CD4-positive, alpha-beta T cell treated with Interleukin-2 at 100 ng/mL for 4 hours (primary cell): ENCODE measurements at regions not wholly inside any gene's neighbourhood (a gene's known extent, or its start where the extent isn't known, plus 50 kb on each side); places are given as distances from the start of the nearest gene placed in this dataset.
"Not testable (repeated sequence)": the region's sequence is repeated elsewhere in the genome, so short reads cannot be mapped to it uniquely, and the experiment has no call there.

Experiments used
- DNase-seq: peaks from one replicate; pipeline ENCODE4 v3.0.0-alpha.2; 2020; ENCODE audit warnings: low spot score

DNA sequence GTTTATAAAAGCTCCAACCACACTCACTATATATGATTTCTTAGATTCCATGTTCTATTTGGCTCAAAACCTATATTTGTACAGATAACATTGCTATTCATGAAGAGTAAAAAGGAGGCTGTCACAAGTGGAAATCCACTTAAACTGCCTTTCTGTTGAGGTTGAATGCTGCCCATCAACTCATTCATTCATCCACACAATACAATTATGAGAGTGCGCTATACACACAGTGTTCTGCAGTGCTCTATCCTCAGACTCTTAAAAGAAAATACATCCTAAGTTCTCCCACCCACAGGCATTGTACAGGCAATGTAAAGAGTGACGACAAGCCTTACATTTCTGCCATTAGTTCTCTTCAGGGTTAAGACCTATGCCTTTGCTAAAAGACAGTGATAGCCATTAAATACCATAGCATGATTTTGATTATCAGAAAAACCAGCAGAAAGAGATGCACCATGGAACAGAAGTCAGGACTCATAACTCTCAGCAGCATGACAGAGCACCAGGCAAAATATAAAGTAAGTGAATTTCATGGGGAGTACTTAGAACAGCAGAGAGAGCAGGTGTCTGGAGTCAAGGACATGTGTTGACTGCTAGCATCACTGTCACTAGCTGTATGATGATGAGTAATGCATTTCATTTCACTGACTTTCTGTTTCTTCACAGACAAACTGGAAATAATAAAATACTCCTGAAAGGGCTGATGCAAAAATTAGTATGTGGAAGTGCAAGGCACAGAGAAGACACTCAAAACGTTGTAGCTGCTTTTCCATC is 218.0 kb downstream of the RBM26 start:
- no peak for DNase-seq

DNA sequence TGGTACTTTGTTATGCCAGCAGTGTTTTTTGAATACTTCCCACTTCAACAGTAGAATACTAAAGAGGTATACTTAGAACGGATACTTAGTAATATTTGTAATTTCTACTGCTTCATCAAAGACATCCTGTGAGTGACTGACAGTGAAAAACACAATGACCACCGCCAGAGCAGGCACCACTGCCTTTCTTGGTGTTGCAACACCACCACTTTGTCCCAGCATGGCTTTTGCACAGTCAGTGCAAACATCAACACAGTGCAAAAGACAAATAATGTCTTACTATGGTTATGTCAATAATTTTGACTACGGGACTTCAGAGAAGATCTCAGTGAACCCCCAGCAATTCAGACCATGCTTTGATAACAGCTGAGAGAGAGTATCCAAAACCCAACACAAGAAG is 220.5 kb downstream of the RBM26 start:
- no peak for DNase-seq

DNA sequence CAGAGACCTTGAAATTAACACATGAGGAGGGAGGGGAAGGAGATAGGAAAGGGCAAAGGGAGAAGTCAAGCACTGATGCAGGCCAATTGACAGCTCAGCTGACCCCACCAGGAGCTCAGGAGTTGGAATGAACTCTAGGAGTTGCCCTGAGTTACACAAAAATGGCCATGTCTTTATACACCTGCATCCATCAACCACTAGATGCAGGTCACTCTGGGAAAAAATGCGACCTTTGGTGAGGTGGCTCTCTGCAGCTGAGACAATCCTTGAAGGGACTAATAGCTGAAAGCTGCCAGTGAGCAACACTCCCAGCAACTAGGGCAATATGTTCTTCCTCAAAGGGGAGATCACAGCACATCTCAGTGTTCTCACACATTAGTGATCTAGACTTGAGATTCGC is 222.8 kb downstream of the RBM26 start:
- no peak for DNase-seq

DNA sequence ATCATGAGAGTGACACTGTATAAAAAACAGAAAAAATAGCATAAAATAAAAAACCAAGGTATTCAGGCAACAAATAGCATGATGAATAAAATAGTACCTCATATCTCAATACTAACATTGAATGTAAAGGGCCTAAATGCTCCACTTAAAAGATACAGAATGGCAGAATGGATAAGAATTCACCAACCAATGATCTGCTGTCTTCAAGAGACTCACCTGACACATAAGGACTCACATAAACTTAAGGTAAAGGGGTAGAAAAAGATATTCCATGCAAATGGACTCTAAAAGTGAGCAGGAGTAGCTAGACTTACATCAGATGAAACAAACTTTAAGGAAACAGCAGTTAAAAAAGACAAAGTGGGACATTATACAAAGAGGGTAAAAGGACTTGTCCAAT is 232.4 kb downstream of the RBM26 start:
- not testable (repeated sequence) for DNase-seq

DNA sequence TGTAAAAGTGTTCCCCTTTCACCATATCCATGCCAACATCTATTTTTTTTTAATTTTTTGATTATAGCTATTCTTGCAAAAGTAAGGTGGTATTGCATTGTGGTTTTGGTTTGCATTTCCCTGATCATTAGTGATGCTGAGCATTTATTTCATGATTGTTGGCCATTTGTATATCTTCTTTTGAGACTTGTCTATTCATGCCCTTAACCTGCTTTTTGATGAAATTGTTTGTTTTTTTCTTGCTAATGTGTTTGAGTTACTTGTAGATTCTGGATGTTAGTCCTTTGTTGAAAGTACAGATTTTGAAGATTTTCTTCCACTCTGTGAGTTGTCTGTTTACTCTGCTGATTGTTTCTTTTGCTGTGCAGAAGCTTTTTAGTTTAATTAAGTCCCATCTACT is 233.1 kb downstream of the RBM26 start:
- DNase-seq, result not testable (repeated sequence)

DNA sequence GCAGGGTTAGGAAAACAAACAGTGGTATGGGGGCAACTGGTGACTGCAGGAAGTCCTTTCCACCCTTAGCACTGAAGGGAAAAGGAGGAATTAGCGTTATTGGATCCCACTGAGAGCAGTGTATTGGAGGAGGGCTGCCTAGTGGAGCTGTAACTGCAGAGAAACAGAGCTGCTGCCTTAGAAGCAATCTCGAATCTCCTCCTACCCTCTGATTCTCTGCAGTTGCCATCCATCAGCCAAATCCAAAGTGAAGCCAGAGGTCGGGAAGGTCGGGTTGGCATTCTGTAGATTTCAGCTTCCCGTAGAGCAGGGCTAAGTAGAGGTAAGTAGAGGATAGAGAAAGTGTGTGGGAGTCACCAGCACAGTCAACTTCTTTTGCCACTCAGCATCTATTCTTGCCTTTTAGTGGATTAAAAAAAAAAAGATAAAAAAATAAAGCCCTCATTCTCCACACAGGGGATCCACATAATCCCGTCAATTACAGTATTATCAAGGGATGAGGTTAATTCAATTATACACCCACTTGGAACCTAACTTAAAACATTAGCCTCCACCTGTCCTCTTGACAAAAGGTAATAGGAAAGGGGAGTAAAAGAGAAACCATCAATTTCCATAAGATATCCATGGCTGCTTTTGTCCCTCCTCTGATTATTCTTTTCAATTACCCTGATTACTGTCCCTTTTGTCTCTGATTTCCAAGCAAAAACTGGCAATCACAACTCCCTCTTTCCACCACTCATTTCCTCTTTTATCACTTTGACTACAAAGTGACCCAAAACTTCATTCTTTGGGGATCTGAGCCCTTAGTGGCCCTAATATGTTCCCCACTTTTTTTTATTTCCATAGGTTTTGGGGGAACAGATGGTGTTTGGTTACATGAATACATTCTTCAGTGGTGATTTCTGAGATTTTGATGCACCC is 234.7 kb downstream of the RBM26 start:
- no peak for DNase-seq

DNA sequence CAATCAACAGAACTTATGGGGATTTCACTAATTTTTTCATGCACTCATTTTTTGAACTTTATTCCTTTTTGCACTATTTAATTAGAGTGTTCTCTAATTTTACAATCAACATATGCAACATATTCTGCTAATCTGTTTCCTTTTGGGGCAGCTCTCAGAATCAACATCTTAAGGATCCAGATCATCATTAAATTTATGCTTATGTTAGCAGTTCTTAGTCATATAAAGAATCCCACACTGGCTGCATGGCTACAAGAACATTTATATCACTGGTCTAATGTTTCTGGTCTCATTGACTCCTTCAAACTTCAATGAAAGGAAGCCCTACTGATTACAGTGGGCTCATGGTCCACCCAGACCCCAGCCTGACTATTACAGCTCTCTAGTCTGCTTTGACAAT is 245.2 kb downstream of the RBM26 start:
- no peak for DNase-seq

DNA sequence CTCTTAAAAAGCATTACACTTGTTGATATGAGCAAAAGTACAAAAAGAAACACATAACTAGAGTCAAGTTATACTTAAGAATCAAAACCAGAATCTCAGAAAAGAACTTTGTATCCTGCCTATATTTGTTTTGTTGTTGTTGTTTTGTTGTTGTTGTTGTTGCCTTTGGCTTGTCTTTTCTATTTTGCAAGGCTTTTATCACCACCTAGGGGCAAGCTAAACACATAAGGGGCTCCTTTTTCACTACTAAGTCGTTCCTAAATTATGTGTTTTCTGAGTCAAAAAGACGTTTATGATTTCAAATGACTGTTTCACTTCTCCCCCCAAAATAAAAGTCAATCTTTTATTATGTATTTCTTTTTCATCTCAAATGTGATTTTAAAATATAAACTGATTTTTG is 250.2 kb downstream of the RBM26 start:
- no peak for DNase-seq

DNA sequence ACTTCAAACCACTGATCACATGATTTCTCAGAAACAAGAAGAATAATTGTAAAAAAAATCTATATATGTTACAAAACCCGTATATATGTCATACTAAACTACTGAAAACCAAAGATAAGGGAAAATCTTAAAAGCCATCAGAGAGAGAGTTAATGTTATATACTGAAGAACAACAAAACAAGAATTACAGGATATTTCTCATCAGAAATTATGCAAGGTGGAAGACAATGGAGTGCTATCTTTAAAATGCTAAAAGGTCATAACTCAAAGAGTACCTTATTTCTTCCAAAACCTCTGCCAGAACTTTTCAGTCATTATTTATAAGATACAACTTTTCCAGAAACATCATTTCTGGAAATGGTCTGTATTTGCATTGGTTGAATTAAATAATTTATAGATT is 256.8 kb downstream of the RBM26 start:
- DNase-seq, result no peak

DNA sequence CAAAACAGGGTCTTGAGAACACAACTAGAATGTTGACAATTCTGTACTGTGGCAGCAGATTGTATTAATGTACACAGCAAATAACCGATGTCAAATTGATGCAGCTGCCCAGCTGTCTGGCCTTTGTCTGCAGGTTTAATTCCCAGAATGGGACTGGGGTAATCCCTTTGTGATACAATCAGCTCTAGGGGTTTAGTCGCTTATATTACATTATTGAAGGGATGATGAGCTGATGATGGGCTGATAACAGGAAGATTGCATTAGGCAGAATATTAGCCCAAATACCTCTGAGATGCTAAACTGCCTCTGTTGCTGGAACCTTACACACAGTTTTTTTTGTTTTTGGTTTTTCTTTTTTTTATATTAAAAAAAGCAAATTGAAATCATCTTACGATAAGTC is 265.0 kb downstream of the RBM26 start:
- DNase-seq, result no peak

DNA sequence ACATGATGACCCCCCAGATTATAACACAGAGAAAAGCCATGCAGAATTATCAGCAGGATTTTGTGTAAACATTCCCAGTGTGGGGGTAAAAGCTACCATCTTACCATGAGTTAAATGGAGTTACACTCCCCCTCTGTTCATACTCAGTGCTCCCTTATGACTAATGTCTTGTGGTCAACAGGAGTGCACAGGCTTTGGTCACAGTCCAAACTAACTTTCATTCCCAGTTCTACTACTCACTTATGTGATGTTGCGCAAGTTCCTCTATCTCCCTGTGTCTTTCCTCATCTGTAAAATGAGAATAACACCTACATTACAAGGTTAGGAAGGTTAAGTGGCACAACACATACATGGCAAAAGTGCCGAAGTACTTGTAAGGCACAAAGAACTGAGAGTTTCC is 277.9 kb downstream of the RBM26 start:
- no peak for DNase-seq

DNA sequence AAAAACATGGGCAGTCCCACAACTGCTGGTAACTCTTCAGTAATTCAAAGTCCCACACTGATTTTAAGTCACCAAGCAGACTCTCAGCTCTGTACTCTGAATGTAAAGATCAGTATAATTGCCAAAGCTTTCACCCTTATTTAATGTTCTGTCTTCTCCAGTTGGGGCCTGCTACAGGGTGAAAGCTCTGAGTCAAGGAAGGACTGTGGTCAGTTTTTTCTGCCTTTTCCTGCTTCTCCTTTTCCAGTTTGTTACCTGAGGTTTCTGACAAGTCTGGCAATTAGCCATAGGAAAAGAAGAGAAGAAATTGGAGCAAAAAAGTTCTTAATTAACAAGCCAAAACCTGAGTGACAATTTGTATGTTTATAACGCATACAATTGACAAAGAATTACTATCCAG is 279.3 kb downstream of the RBM26 start:
- no peak for DNase-seq

DNA sequence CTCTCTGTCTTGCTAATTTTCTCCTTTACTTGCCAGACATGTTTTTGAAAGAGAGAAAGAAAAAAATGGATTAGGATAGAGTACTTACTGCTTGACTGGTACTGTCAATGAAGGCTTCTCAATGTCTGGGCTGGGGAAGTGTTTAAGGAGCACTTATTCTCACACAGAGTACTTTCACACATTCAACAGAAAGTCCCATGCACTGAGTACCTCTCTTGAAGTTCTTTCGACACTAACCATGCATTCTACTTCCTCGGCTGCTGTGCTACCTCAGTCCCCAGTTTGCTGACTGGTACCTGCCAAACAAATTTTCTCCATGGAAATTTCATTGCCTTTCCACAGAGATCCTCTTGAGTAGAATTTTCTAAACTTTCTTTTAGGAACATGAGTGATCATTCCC is 281.9 kb downstream of the RBM26 start:
- DNase-seq, result no peak

DNA sequence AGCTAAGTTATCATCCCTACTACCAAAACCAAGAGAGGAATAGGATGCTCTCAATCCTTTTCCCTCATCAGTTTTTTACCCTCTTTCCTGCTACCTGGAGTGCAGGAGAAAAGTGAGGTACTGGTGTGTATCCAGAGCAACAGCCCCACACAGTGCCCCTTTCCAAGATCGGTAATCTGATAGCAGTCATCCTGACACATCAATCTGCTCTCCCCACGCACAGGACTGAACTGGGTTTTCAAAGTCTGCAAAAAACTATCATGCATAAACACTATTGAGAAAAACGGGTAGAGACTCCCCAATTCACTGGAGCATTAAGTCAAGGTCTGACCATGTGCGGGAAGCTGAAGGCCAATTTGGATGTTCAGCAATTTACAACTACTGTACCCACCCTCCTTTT is 284.8 kb downstream of the RBM26 start:
- DNase-seq, result no peak

DNA sequence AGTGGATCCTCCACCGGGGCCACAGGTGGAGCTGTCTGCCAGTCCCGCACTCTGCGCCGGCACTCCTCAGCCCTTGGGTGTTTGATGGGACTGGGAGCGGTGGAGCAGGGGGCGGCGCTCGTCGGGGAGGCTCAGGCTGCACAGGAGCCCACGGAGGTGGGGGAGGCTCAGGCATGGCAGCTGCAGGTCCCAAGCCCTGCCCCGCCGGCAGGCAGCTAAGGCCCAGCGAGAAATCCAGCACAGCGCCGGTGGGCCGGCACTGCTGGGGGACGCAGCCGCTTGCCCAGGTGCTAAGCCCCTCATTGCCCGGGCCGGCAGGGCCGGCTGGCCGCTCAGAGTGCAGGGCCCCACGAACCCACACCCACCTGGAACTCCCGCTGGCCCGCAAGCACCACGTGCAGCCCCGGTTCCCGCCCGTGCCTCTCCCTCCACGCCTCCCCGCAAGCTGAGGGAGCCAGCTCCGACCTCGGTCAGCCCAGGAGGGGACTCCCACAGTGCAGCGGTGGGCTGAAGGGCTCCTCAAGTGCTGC is 286.4 kb downstream of the RBM26 start:
- DNase-seq, result no peak

DNA sequence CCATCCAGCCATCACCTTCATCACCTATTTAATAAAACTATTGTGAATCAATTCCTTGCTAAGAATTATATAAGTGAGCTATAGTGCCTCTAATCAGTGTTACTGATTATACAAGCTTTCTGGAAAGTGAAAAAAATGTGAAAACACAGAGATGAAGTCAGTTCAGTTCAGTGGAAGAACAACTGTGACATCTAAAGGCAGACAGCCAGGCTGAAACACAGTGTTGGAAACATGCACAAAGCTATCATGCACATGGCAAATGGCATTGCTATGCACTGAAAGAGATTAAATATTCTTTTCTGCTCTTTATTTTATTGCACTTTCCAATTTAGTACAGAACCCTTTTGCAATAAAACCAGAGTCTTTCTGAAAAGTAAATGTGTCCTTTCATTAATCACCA is 294.0 kb downstream of the RBM26 start:
- no peak for DNase-seq

DNA sequence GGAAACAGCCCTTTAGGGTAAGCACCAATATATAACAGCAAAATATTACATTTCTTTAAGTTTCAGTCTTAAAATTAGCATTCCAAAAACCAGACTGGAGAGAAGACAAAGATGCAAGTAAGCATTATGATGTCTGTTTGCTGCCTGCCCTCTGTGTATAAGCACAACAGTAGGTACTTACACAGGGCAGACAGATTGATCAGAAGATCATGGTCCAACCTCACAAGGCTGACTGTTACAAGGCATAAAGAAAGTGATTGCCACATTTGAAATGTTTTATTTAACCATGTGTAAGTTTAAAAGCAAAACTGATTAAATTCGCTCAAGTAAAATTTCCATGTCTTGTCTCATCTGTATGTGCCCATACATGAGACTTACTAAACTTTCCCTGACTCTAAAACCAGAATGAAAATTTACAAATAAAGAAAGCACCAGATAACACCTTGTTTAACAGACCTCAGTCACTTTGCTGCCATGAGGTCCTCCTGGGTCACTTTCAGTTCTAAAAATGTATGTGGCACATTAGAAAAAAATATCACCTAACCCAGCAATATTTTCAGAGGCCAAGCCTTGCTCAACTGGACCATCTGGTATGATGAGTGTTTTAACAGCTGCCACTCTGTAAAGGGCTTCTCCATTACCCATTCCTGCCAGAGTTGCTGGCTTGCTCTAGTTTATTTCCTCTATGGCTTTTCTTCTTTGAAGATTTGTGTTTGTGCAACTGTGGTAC is 297.0 kb downstream of the RBM26 start:
- DNase-seq, result no peak

DNA sequence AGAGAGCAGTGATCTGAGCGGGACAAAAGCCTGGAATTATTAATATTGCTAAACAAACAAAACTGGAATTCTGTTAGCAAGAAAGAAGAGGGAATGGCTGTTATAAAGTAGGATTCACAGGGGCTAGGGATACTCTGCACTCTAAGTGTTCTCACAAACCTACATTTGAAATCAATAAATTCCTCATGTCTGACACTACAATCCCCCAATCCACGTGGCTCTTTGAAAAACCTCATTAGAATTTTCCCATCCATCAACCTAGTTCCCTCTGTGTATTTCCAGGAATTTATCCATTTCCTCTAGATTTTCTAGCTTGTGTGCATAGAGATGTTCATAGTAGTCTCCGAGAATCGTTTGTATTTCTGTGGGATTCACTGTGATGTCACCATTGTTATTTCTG is 307.5 kb downstream of the RBM26 start:
- DNase-seq, result no peak

DNA sequence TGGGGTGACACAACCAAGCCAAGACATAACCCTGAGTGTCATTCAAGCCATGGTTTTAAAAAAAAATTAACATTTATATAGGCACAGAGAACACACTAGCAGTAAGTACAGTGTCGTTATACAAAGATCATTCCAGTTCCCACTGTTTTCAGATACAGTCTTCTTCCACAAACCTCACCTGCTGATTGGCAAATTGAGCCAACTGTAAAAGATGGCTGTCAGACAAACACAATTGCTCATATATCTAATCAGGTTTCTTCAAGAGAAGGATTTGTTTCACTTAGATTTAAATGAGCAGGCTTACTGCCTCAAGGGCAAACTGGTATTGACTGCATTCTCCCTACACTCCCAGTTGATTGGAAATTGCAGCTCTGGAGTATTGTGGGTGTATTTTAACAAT is 308.9 kb downstream of the RBM26 start:
- DNase-seq, result no peak

DNA sequence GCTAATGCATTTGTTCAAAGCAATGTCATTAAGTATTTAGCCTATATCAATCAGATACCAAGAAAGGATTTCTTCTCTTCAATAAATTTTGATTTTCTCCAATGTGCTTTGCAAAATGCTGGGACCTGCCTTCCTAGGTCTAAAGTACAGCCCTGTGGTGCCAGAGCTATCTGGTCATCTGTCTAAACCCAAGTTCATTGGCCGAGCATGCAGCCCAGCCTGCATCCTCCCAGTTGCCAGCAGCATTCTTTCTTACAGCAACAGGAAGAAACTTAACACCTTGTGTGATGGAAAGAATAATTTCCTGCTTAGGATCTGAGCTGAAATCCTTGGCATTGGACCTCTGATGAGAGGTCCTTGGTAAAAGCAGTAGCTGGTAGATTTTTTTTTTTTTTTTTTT is 310.0 kb downstream of the RBM26 start:
- no peak for DNase-seq

DNA sequence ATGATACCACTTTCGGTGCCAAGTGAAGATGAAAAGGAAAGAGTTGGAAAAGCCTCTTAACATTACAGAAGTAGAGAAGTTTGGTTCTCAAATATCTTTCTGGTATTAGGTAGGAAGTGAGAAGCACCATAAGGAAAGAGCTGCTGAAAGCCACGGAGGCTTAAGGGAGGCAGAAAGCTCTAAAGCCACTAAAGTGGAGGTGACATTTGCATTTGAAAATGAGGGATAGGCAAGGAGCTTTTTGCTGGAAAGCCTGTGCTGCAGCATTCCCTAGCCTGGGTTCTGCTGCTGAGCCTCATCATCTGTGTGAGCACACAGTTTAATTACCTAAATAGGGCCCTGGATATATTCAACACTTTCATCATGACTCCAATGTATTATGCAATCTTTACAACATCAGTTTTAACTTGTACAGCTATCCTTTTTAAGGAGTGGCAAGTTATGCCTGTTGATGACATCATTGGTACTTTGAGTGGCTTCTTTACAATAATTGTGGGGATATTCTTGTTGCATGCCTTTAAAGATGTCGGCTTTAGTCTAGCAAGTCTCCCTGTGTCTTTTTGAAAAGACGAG is 315.4 kb downstream of the RBM26 start:
- no peak for DNase-seq

DNA sequence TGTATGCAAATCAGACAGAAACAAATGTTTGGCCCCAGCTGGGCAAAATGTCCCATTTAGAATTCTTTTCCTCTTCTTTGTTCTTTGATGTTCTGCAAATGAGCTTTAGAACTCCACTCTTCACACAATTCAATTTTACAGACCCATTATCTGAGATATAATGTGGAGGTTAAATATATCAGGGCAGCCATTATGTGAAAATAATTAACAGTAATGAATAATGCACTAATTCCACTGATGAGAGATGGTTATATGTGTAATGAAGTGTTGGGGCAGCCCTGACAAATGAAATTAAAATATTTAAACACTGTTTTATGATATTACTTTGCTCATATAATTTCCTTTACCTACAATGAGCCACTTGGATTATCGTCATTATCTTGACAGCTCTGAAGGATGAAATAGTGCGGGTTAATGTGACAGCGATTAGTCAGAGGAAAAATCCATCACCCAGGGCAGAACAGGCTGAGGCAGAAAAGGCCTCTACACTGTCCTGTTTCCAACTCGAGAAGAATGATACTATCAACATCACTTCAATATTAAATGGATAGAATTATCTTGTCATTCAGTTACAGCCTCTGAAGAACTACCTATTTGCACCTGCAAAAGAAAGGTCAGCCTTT is 321.1 kb downstream of the RBM26 start:
- DNase-seq, result no peak
